Sigmoid colon (tissue), 6 donors: ENCODE measurements at regions not wholly inside any gene's neighbourhood (a gene's known extent, or its start where the extent isn't known, plus 50 kb on each side); places are given as distances from the start of the nearest gene placed in this dataset.

Experiments used
- DNase-seq: peaks from one replicate; pipeline ENCODE4 v3.0.0-alpha.2; 2019
- H3K27ac ChIP-seq, 4 donors: fragments of 200-600 bp; sonication (generic); one replicate each; pipeline ENCODE4 v1.5.1; 2016 to 2019; ENCODE audit warnings: mild to moderate bottlenecking in 1 of 4
- H3K27me3 ChIP-seq, 3 donors: fragments of 200-600 bp; sonication (generic); one replicate each; pipeline ENCODE4 v1.5.1; 2019; ENCODE audit warnings: mild to moderate bottlenecking in 1 of 3
- H3K36me3 ChIP-seq, 4 donors: fragments of 200-600 bp; sonication (generic); one replicate each; pipeline ENCODE4 v1.5.1; 2016 to 2019
- H3K4me1 ChIP-seq, 4 donors: fragments of 200-600 bp; sonication (generic); one replicate each; pipeline ENCODE4 v1.5.1; 2017 to 2019
- H3K4me3 ChIP-seq, 4 donors: fragments of 200-600 bp; sonication (generic); one replicate each; pipeline ENCODE4 v1.5.1; 2017 to 2019; ENCODE audit warnings: mild to moderate bottlenecking in 2 of 4, moderate library complexity in 1 of 4
- H3K9me3 ChIP-seq, 4 donors: fragments of 200-600 bp in 3 of 4; sonication (generic) in 3 of 4; one replicate each; pipeline versions ENCODE4 v1.5.1 to v1.6.1; 2013 to 2019
- CTCF ChIP-seq, 4 experiments: fragments of 450-650 bp in 3 of 4; fragments of 200-600 bp in 1 of 4; IDR thresholded peaks; one replicate each; pipeline ENCODE4 v1.5.1; 2016 to 2019; ENCODE audit warnings: antibody characterized with exemption in 4 of 4, mild to moderate bottlenecking in 3 of 4, moderate library complexity in 2 of 4
- EP300 ChIP-seq, 4 donors: sonication (generic); formaldehyde crosslinking; IDR thresholded peaks; one replicate each; pipeline ENCODE4 v1.6.1; 2017; ENCODE audit warnings: antibody characterized with exemption in 4 of 4
- POLR2A ChIP-seq, 2 donors: fragments of 450-650 bp; IDR thresholded peaks; one replicate each; pipeline ENCODE4 v1.6.1; 2016; ENCODE audit warnings: antibody characterized with exemption in 2 of 2, mild to moderate bottlenecking in 2 of 2, moderate library complexity in 2 of 2
- POLR2AphosphoS5 ChIP-seq, 4 donors: sonication (generic); formaldehyde crosslinking; IDR thresholded peaks; one replicate each; pipeline ENCODE4 v1.6.1; 2017; ENCODE audit warnings: antibody characterized with exemption in 4 of 4
- WGBS, 2 donors: extraction: QIAGEN DNeasy Blood & Tissue Kit; methylation state at CpG; one replicate each; pipeline ENCODE4 v1.1.7; 2013; 5-methylcytosine and 5-hydroxymethylcytosine counted together
- intact Hi-C: fragments of 100-400 bp; cut with DNase I; formaldehyde crosslinking; loops from one replicate; pipeline ENCODE4 v1.15.1; 2023
- donor health status: healthy with polysubstance abuse.
- donor health status: healthy.

- H3K4me3 ChIP-seq, result no peak overlapping the region
- H3K27ac ChIP-seq, result no peak overlapping the region
- intact Hi-C loops, result no loop called here
- TF ChIP-seq EP300 (IDR thresholded peaks at IDR 0.05) (no peak), POLR2AphosphoS5 (IDR thresholded peaks at IDR 0.05) (no peak), POLR2A (IDR thresholded peaks at IDR 0.05) (no peak), CTCF (IDR thresholded peaks at IDR 0.05) (no peak)
- 67 to 74% methylated on average over 1 of the region's 1 CpG for WGBS, 2 donors
- H3K9me3 ChIP-seq, result no peaks in the 10 kb centered on the region
- no peaks in the 10 kb centered on the region for H3K36me3 ChIP-seq
- no peaks in the 10 kb centered on the region for H3K4me1 ChIP-seq
- DNase-seq, result no peak
- no peaks in the 10 kb centered on the region for H3K27me3 ChIP-seq
These were observed 292.7 kb upstream of the AMOT start for GRCh38 chrX:113133316-113133715.

GRCh38 chrX:113124693-113125092 is 284.1 kb upstream of the AMOT start:
- intact Hi-C loops, result no loop called here
- no peak overlapping the region for H3K27ac ChIP-seq
- no peaks in the 10 kb centered on the region for H3K4me1 ChIP-seq
- H3K4me3 ChIP-seq, result no peak overlapping the region
- no peak for DNase-seq
- no peaks in the 10 kb centered on the region for H3K27me3 ChIP-seq
- H3K9me3 ChIP-seq, result no peaks in the 10 kb centered on the region
- no peak for TF ChIP-seq EP300 (IDR thresholded peaks at IDR 0.05)
- TF ChIP-seq CTCF (IDR thresholded peaks at IDR 0.05), result no peak
- TF ChIP-seq POLR2A (IDR thresholded peaks at IDR 0.05), result no peak
- TF ChIP-seq POLR2AphosphoS5 (IDR thresholded peaks at IDR 0.05), result no peak
- no peaks in the 10 kb centered on the region for H3K36me3 ChIP-seq

GRCh38 chrX:113075521-113075920 is 234.9 kb upstream of the AMOT start:
- no peak for TF ChIP-seq POLR2AphosphoS5 (IDR thresholded peaks at IDR 0.05)
- no peak for TF ChIP-seq POLR2A (IDR thresholded peaks at IDR 0.05)
- TF ChIP-seq EP300 (IDR thresholded peaks at IDR 0.05), result no peak
- TF ChIP-seq CTCF (IDR thresholded peaks at IDR 0.05), result no peak
- DNase-seq, result no peak
- intact Hi-C loops, result no loop called here
- Histone ChIP-seq H3K9me3 (no peaks in the 10 kb centered on the region), H3K27ac (no peak overlapping the region), H3K27me3 (no peaks in the 10 kb centered on the region), H3K36me3 (no peaks in the 10 kb centered on the region), H3K4me1 (no peaks in the 10 kb centered on the region), H3K4me3 (no peak overlapping the region)

- WGBS, 2 donors, result 90 to 100% methylated on average over 1 of the region's 1 CpG
These were observed 219.1 kb upstream of the AMOT start for GRCh38 chrX:113059714-113060113.

More at GRCh38 chrX:113059714-113060113, 219.1 kb upstream of the AMOT start:
- Histone ChIP-seq H3K4me3 (no peak overlapping the region), H3K27me3 (no peaks in the 10 kb centered on the region), H3K9me3 (no peaks in the 10 kb centered on the region), H3K4me1 (no peaks in the 10 kb centered on the region), H3K36me3 (no peaks in the 10 kb centered on the region), H3K27ac (no peak overlapping the region)
- intact Hi-C loops, result no loop called here
- TF ChIP-seq CTCF (IDR thresholded peaks at IDR 0.05) (no peak), POLR2AphosphoS5 (IDR thresholded peaks at IDR 0.05) (no peak), POLR2A (IDR thresholded peaks at IDR 0.05) (no peak), EP300 (IDR thresholded peaks at IDR 0.05) (no peak)
- no peak for DNase-seq
